CD14-positive monocyte (primary cell): ENCODE measurements at regions not wholly inside any gene's neighbourhood (a gene's known extent, or its start where the extent isn't known, plus 50 kb on each side); places are given as distances from the start of the nearest gene placed in this dataset.

Experiments used
- DNase-seq, 3 donors: peaks; one replicate each; pipeline ENCODE4 v3.0.0-alpha.2; 2011 to 2022
- H2AFZ ChIP-seq: 2 replicates; pipeline ENCODE4 v1.6.0; 2012; ENCODE audit warnings: mild to moderate bottlenecking, low read depth, low read length, inconsistent platforms; ENCODE audit not compliant: insufficient read depth, poor library complexity, severe bottlenecking
- H3K27ac ChIP-seq, 2 donors: 1 replicate in 1 of 2; 2 replicates in 1 of 2; pipeline ENCODE4 v1.5.1; 2012 to 2013; ENCODE audit warnings: low read length in 2 of 2, control low read depth in 1 of 2, inconsistent platforms in 1 of 2, low read depth in 1 of 2, mild to moderate bottlenecking in 1 of 2
- H3K27me3 ChIP-seq, 2 donors: one replicate each; pipeline versions ENCODE4 v1.6.0 to v1.6.1; 2011 to 2013; ENCODE audit warnings: low read length in 2 of 2; ENCODE audit not compliant: control insufficient read depth in 2 of 2, insufficient read depth in 2 of 2
- H3K36me3 ChIP-seq, 2 donors: replicated peaks in 1 of 2; 1 replicate in 1 of 2; 2 replicates in 1 of 2; pipeline versions ENCODE4 v1.5.1 to v1.6.1; 2012 to 2013; ENCODE audit warnings: low read length in 2 of 2, control low read depth in 1 of 2, inconsistent platforms in 1 of 2, mild to moderate bottlenecking in 1 of 2; ENCODE audit not compliant: insufficient read depth in 2 of 2, control insufficient read depth in 1 of 2
- H3K4me1 ChIP-seq, 2 donors: 1 replicate in 1 of 2; 2 replicates in 1 of 2; pipeline versions ENCODE4 v1.5.1 to v1.6.1; 2012 to 2013; ENCODE audit warnings: low read length in 2 of 2, control low read depth in 1 of 2, inconsistent platforms in 1 of 2, mild to moderate bottlenecking in 1 of 2, moderate library complexity in 1 of 2; ENCODE audit not compliant: insufficient read depth in 2 of 2, control insufficient read depth in 1 of 2
- H3K4me2 ChIP-seq: replicated peaks from 2 replicates; pipeline ENCODE3; 2012; ENCODE audit warnings: low read length, moderate library complexity, mild to moderate bottlenecking; ENCODE audit not compliant: poor library complexity, severe bottlenecking; ENCODE audit errors: extremely low read depth
- H3K4me3 ChIP-seq, 3 experiments: fragments of 200-600 bp in 1 of 3; sonication (generic) in 1 of 3; replicated peaks in 1 of 3; 1 replicate in 2 of 3; 2 replicates in 1 of 3; pipeline ENCODE4 v1.5.1; 2011 to 2013; ENCODE audit warnings: low read length in 3 of 3, mild to moderate bottlenecking in 3 of 3, control low read depth in 2 of 3, low read depth in 2 of 3, inconsistent platforms in 1 of 3, moderate library complexity in 1 of 3
- H3K79me2 ChIP-seq: 2 replicates; pipeline ENCODE4 v1.6.0; 2012; ENCODE audit warnings: mild to moderate bottlenecking, control low read depth, inconsistent platforms, low read length, moderate library complexity; ENCODE audit not compliant: insufficient read depth
- H3K9ac ChIP-seq: 2 replicates; pipeline ENCODE4 v1.6.0; 2017; ENCODE audit warnings: low read length, mild to moderate bottlenecking; ENCODE audit not compliant: insufficient read depth, poor library complexity, severe bottlenecking
- H3K9me3 ChIP-seq, 2 donors: replicated peaks in 1 of 2; 1 replicate in 1 of 2; 2 replicates in 1 of 2; pipeline versions ENCODE4 v1.5.1 to v1.6.1; 2012 to 2013; ENCODE audit warnings: low read length in 2 of 2, control low read depth in 1 of 2; ENCODE audit not compliant: control insufficient read depth in 1 of 2, insufficient read depth in 1 of 2
- H4K20me1 ChIP-seq: 2 replicates; pipeline ENCODE4 v1.6.0; 2012; ENCODE audit warnings: mild to moderate bottlenecking, low read length, control low read depth, moderate library complexity; ENCODE audit not compliant: insufficient read depth
- H3K27ac Mint-ChIP-seq, 7 donors: one replicate each; pipeline ENCODE4 v1.8.0; 2020; ENCODE audit warnings: mild to moderate bottlenecking in 7 of 7, mixed read lengths in 7 of 7, moderate library complexity in 6 of 7, inconsistent platforms in 2 of 7
- H3K27me3 Mint-ChIP-seq, 3 donors: one replicate each; pipeline ENCODE4 v1.8.0; 2021 to 2022; ENCODE audit warnings: low read depth in 3 of 3, mild to moderate bottlenecking in 3 of 3, mixed read lengths in 3 of 3, moderate library complexity in 3 of 3, inconsistent platforms in 1 of 3
- H3K36me3 Mint-ChIP-seq, 2 donors: one replicate each; pipeline ENCODE4 v1.8.0; 2020; ENCODE audit warnings: mixed read lengths in 2 of 2, inconsistent platforms in 1 of 2, mild to moderate bottlenecking in 1 of 2
- H3K4me1 Mint-ChIP-seq: one replicate; pipeline ENCODE4 v1.8.0; 2020; ENCODE audit warnings: mild to moderate bottlenecking, mixed read lengths
- H3K4me3 Mint-ChIP-seq, 2 donors: one replicate each; pipeline ENCODE4 v1.8.0; 2020; ENCODE audit warnings: mild to moderate bottlenecking in 2 of 2, mixed read lengths in 2 of 2, moderate library complexity in 1 of 2
- H3K9me3 Mint-ChIP-seq, 7 donors: one replicate each; pipeline ENCODE4 v1.8.0; 2020 to 2022; ENCODE audit warnings: mixed read lengths in 7 of 7, mild to moderate bottlenecking in 6 of 7, moderate library complexity in 6 of 7, inconsistent platforms in 2 of 7
- CTCF ChIP-seq: fragments of 200-600 bp; IDR thresholded peaks from one replicate; pipeline ENCODE4 v1.8.0; 2022; ENCODE audit warnings: antibody characterized with exemption, mild to moderate bottlenecking
- WGBS: methylation state at CpG from one replicate; pipeline ENCODE4 v1.1.5; 2013; ENCODE audit warnings: missing lambda C conversion rate; ENCODE audit not compliant: insufficient coverage; 5-methylcytosine and 5-hydroxymethylcytosine counted together
- intact Hi-C, 2 donors: fragments of 100-400 bp; cut with micrococcal nuclease; formaldehyde crosslinking; loops; one replicate each; pipeline versions ENCODE4 v1.15.0 to v1.15.1; 2023

GRCh38 chr16:11412965-11413887 is 68.0 kb downstream of the RMI2 start:
- H3K27me3 ChIP-seq, result no peaks in the 10 kb centered on the region
- H3K4me1 Mint-ChIP-seq, result peaks cover 17% of the 10 kb centered on the region
- no peaks in the 10 kb centered on the region for H3K9me3 ChIP-seq
- DNase-seq, result no peak
- H3K9me3 Mint-ChIP-seq, result peaks cover 0 to 2% (median 0%) of the 10 kb centered on the region in 7 donors
- intact Hi-C loops, result no loop called here
- no peak overlapping the region for H3K27ac ChIP-seq
- no peaks in the 10 kb centered on the region for H3K79me2 ChIP-seq
- H2AFZ ChIP-seq, result no peak overlapping the region
- no peak overlapping the region for H3K9ac ChIP-seq
- H3K4me3 Mint-ChIP-seq, result no peak overlapping the region
- no peak overlapping the region for H3K4me2 ChIP-seq
- H4K20me1 ChIP-seq, result no peaks in the 10 kb centered on the region
- H3K4me1 ChIP-seq, result peaks cover 17 to 23% of the 10 kb centered on the region in 2 donors
- no peak for TF ChIP-seq CTCF
- H3K27ac Mint-ChIP-seq, result no peak overlapping the region
- no peak overlapping the region for H3K4me3 ChIP-seq
- H3K36me3 Mint-ChIP-seq, result peaks cover 2 to 3% of the 10 kb centered on the region in 2 donors
- WGBS, result 80% methylated on average over 12 of the region's 15 CpGs
- no peaks in the 10 kb centered on the region for H3K36me3 ChIP-seq
- peaks cover 1 to 6% (median 6%) of the 10 kb centered on the region in 3 donors for H3K27me3 Mint-ChIP-seq

- Histone ChIP-seq H3K4me2 (no peak overlapping the region), H3K9me3 (no peaks in the 10 kb centered on the region), H3K4me3 (no peak overlapping the region), H3K36me3 (no peaks in the 10 kb centered on the region), H3K79me2 (no peaks in the 10 kb centered on the region), H3K9ac (no peak overlapping the region), H3K27me3 (no peaks in the 10 kb centered on the region), H4K20me1 (no peaks in the 10 kb centered on the region), H2AFZ (no peak overlapping the region), H3K27ac (no peak overlapping the region), H3K4me1 (peaks cover 17 to 19% of the 10 kb centered on the region in 2 donors)
- TF ChIP-seq CTCF, result no peak
- 98% methylated on average over 9 of the region's 11 CpGs for WGBS
- intact Hi-C loops, result no loop called here
- peaks cover 0 to 5% (median 0%) of the 10 kb centered on the region in 7 donors for H3K9me3 Mint-ChIP-seq
- DNase-seq, result no peak
- no peak overlapping the region for H3K4me3 Mint-ChIP-seq
- peaks cover 1 to 7% (median 6%) of the 10 kb centered on the region in 3 donors for H3K27me3 Mint-ChIP-seq
- H3K27ac Mint-ChIP-seq, result no peak overlapping the region
- peaks cover 0 to 3% of the 10 kb centered on the region in 2 donors for H3K36me3 Mint-ChIP-seq
- peaks cover 17% of the 10 kb centered on the region for H3K4me1 Mint-ChIP-seq
These were observed 68.8 kb downstream of the RMI2 start for GRCh38 chr16:11413907-11414595.
